Neural progenitor cell (in vitro differentiated cells): ENCODE measurements at regions not wholly inside any gene's neighbourhood (a gene's known extent, or its start where the extent isn't known, plus 50 kb on each side); places are given as distances from the start of the nearest gene placed in this dataset.

ENCODE experiments used
- DNase-seq: peaks from one replicate; pipeline ENCODE4 v3.0.0-alpha.2; 2016; ENCODE audit warnings: low spot score
- H2AFZ ChIP-seq: fragments of 200-600 bp; sonication (generic); replicated peaks from 2 replicates; pipeline ENCODE4 v1.6.1; 2016; ENCODE audit warnings: antibody characterized with exemption
- H3F3A ChIP-seq: fragments of 200-600 bp; sonication (generic); 2 replicates; pipeline ENCODE4 v1.6.1; 2016; ENCODE audit warnings: antibody characterized with exemption, low read depth
- H3K27ac ChIP-seq: fragments of 200-600 bp; sonication (generic); 2 replicates; pipeline ENCODE4 v1.5.1; 2016; ENCODE audit warnings: mild to moderate bottlenecking
- H3K27me3 ChIP-seq: fragments of 200-600 bp; sonication (generic); 2 replicates; pipeline ENCODE4 v1.6.1; 2016; ENCODE audit warnings: mild to moderate bottlenecking, moderate library complexity
- H3K36me3 ChIP-seq: fragments of 200-600 bp; sonication (generic); 2 replicates; pipeline ENCODE4 v1.5.1; 2016
- H3K4me1 ChIP-seq: fragments of 200-600 bp; sonication (generic); 2 replicates; pipeline ENCODE4 v1.6.1; 2016; ENCODE audit warnings: mixed run types
- H3K4me2 ChIP-seq: fragments of 200-600 bp; sonication (generic); 2 replicates; pipeline ENCODE4 v1.6.1; 2016
- H3K4me3 ChIP-seq: fragments of 200-600 bp; sonication (generic); 2 replicates; pipeline ENCODE4 v1.5.1; 2016
- H3K79me2 ChIP-seq: fragments of 200-600 bp; sonication (generic); 2 replicates; pipeline ENCODE4 v1.6.1; 2016; ENCODE audit warnings: low read depth
- H3K9ac ChIP-seq: fragments of 200-600 bp; sonication (generic); 2 replicates; pipeline ENCODE4 v1.6.1; 2016
- H3K9me3 ChIP-seq: fragments of 200-600 bp; sonication (generic); 2 replicates; pipeline ENCODE4 v1.5.1; 2016; ENCODE audit warnings: low read depth
- H4K20me1 ChIP-seq: fragments of 200-600 bp; sonication (generic); 2 replicates; pipeline ENCODE4 v1.6.1; 2016; ENCODE audit warnings: low read depth
- H3K27ac Mint-ChIP-seq: 3 replicates; pipeline ENCODE4 v1.8.0; 2021; ENCODE audit warnings: mixed read lengths
- H3K27me3 Mint-ChIP-seq: 2 replicates; pipeline ENCODE4 v1.8.0; 2022; ENCODE audit warnings: low read depth, mild to moderate bottlenecking, inconsistent platforms, moderate library complexity, mixed read lengths; ENCODE audit not compliant: insufficient read depth
- H3K36me3 Mint-ChIP-seq: 3 replicates; pipeline ENCODE4 v1.8.0; 2021; ENCODE audit warnings: mixed read lengths
- H3K4me1 Mint-ChIP-seq: 3 replicates; pipeline ENCODE4 v1.8.0; 2021; ENCODE audit warnings: mixed read lengths
- H3K4me3 Mint-ChIP-seq: 3 replicates; pipeline ENCODE4 v1.8.0; 2021; ENCODE audit warnings: mild to moderate bottlenecking, moderate library complexity, mixed read lengths
- H3K9me3 Mint-ChIP-seq: 3 replicates; pipeline ENCODE4 v1.8.0; 2020; ENCODE audit warnings: mixed read lengths
- CTCF ChIP-seq: fragments of 200-600 bp; sonication (generic); IDR thresholded peaks from 2 replicates; pipeline ENCODE4 v1.5.1; 2017; ENCODE audit warnings: antibody characterized with exemption, mild to moderate bottlenecking
- EZH2 ChIP-seq: fragments of 200-600 bp; sonication (generic); IDR thresholded peaks from 2 replicates; pipeline ENCODE4 v1.6.1; 2017; ENCODE audit warnings: antibody characterized with exemption, mild to moderate bottlenecking, moderate library complexity
- EZH2phosphoT487 ChIP-seq: fragments of 200-600 bp; sonication (generic); IDR thresholded peaks from 2 replicates; pipeline ENCODE4 v1.6.1; 2017; ENCODE audit warnings: antibody characterized with exemption

- Histone ChIP-seq H3K27me3 (no peaks in the 10 kb centered on the region), H3K79me2 (no peaks in the 10 kb centered on the region), H3F3A (no peaks in the 10 kb centered on the region), H3K27ac (no peak overlapping the region), H3K4me1 (no peaks in the 10 kb centered on the region), H3K4me2 (no peak overlapping the region), H3K9ac (no peak overlapping the region), H3K9me3 (no peaks in the 10 kb centered on the region), H2AFZ (no peak overlapping the region), H4K20me1 (no peaks in the 10 kb centered on the region), H3K36me3 (no peaks in the 10 kb centered on the region), H3K4me3 (no peak overlapping the region)
- TF ChIP-seq CTCF (no peak), EZH2phosphoT487 (no peak), EZH2 (no peak)
- DNase-seq, result no peak
- peaks cover 15% of the 10 kb centered on the region for H3K4me1 Mint-ChIP-seq
- no peak overlapping the region for H3K27ac Mint-ChIP-seq
- H3K4me3 Mint-ChIP-seq, result no peak overlapping the region
- H3K36me3 Mint-ChIP-seq, result no peaks in the 10 kb centered on the region
- peaks cover 2% of the 10 kb centered on the region for H3K9me3 Mint-ChIP-seq
- H3K27me3 Mint-ChIP-seq, result no peaks in the 10 kb centered on the region
These were observed 116.7 kb downstream of the SPCS3 start for GRCh38 chr4:176436293-176436973.

GRCh38 chr4:176437756-176438155, 118.0 kb downstream of the SPCS3 start:
- no peaks in the 10 kb centered on the region for H4K20me1 ChIP-seq
- Mint-ChIP-seq H3K4me1 (peaks cover 15% of the 10 kb centered on the region), H3K27me3 (no peaks in the 10 kb centered on the region), H3K9me3 (peaks cover 2% of the 10 kb centered on the region), H3K27ac (no peak overlapping the region), H3K4me3 (no peak overlapping the region), H3K36me3 (no peaks in the 10 kb centered on the region)
- DNase-seq, result no peak
- H3K27ac ChIP-seq, result no peak overlapping the region
- TF ChIP-seq EZH2phosphoT487 (no peak), CTCF (no peak), EZH2 (no peak)
- no peaks in the 10 kb centered on the region for H3F3A ChIP-seq
- no peak overlapping the region for H3K4me2 ChIP-seq
- H3K9me3 ChIP-seq, result no peaks in the 10 kb centered on the region
- no peaks in the 10 kb centered on the region for H3K79me2 ChIP-seq
- no peak overlapping the region for H2AFZ ChIP-seq
- H3K27me3 ChIP-seq, result no peaks in the 10 kb centered on the region
- no peak overlapping the region for H3K9ac ChIP-seq
- no peak overlapping the region for H3K4me3 ChIP-seq
- H3K4me1 ChIP-seq, result no peaks in the 10 kb centered on the region
- H3K36me3 ChIP-seq, result no peaks in the 10 kb centered on the region

- DNase-seq, result no peak
- Histone ChIP-seq H3K36me3 (no peaks in the 10 kb centered on the region), H3F3A (no peaks in the 10 kb centered on the region), H3K9me3 (no peaks in the 10 kb centered on the region), H3K4me3 (no peak overlapping the region), H3K4me1 (no peaks in the 10 kb centered on the region), H4K20me1 (no peaks in the 10 kb centered on the region), H3K27me3 (no peaks in the 10 kb centered on the region), H3K9ac (no peak overlapping the region), H3K27ac (no peak overlapping the region), H3K4me2 (no peak overlapping the region), H2AFZ (no peak overlapping the region), H3K79me2 (no peaks in the 10 kb centered on the region)
- Mint-ChIP-seq H3K36me3 (no peaks in the 10 kb centered on the region), H3K4me3 (no peak overlapping the region), H3K4me1 (peaks cover 15% of the 10 kb centered on the region), H3K9me3 (peaks cover 2% of the 10 kb centered on the region), H3K27me3 (no peaks in the 10 kb centered on the region), H3K27ac (no peak overlapping the region)
- TF ChIP-seq EZH2phosphoT487 (no peak), CTCF (no peak), EZH2 (no peak)
These were observed 118.6 kb downstream of the SPCS3 start for GRCh38 chr4:176438401-176438800.
